ENCODE measurements at regions not wholly inside any gene's neighbourhood (a gene's known extent, or its start where the extent isn't known, plus 50 kb on each side); places are given as distances from the start of the nearest gene placed in this dataset.

GRCh38 chr1:184310157-184310819 lies 76.5 kb upstream of the C1orf21 start:
- TF ChIP-seq POLR2A (IDR thresholded peaks at IDR 0.05; ENCODE audit: control extremely low read depth in 1 of 2, low read depth in 2 of 2, low read length in 2 of 2), result no peak
- TF ChIP-seq EP300 (IDR thresholded peaks at IDR 0.05; ENCODE audit: borderline replicate concordance in 1 of 2, low read depth in 2 of 2, low read length in 2 of 2), result no peak
- no peak for TF ChIP-seq ASH2L (IDR thresholded peaks at IDR 0.05; ENCODE audit: low read length)
- no peak; a peak in 1 of 4 replicates for TF ChIP-seq CTCF (IDR thresholded peaks at IDR 0.05; ENCODE audit: control extremely low read depth in 1 of 3, insufficient read depth in 1 of 3, low read depth in 1 of 3, low read length in 3 of 3)
- peak; percentile 30 to 61 for TF ChIP-seq RAD21 (IDR thresholded peaks at IDR 0.05 in 1 of 2, conservative IDR thresholded peaks at IDR 0.05 in 1 of 2; ENCODE audit: low read depth in 2 of 2, low read length in 2 of 2)
